ENCODE measurements at regions not wholly inside any gene's neighbourhood (a gene's known extent, or its start where the extent isn't known, plus 50 kb on each side); places are given as distances from the start of the nearest gene placed in this dataset.

- TF ChIP-seq TEAD4 (IDR thresholded peaks at IDR 0.05), result no peak
- no peak for TF ChIP-seq FOXM1 (IDR thresholded peaks at IDR 0.05; ENCODE audit: borderline replicate concordance, low read depth)
- TF ChIP-seq YY1 (IDR thresholded peaks at IDR 0.05; ENCODE audit: low read depth), result no peak
- TF ChIP-seq EGR1 (IDR thresholded peaks at IDR 0.05), result no peak
- no peak for TF ChIP-seq CREB1 (IDR thresholded peaks at IDR 0.05; ENCODE audit: low read depth)
- no peak for TF ChIP-seq ZBTB7A (IDR thresholded peaks at IDR 0.05; ENCODE audit: low read depth)
- TF ChIP-seq TAF1 (IDR thresholded peaks at IDR 0.05; ENCODE audit: low read depth), result no peak
- no peak for TF ChIP-seq CEBPB (IDR thresholded peaks at IDR 0.05)
- no peak for TF ChIP-seq EP300 (IDR thresholded peaks at IDR 0.05; ENCODE audit: borderline replicate concordance)
- no peak for TF ChIP-seq REST (IDR thresholded peaks at IDR 0.05; ENCODE audit: low read depth)
- no peak for TF ChIP-seq RAD21 (IDR thresholded peaks at IDR 0.05; ENCODE audit: low read depth)
- no peak for TF ChIP-seq USF1 (IDR thresholded peaks at IDR 0.05)
- no peak for TF ChIP-seq TCF12 (IDR thresholded peaks at IDR 0.05; ENCODE audit: low read depth)
- no peak for TF ChIP-seq NFIC (IDR thresholded peaks at IDR 0.05)
- no peak for TF ChIP-seq MAX (IDR thresholded peaks at IDR 0.05)
Observed at GRCh38 chr11:95595973-95596489, 193.6 kb downstream of the FAM76B start.

- no peak for TF ChIP-seq CEBPB (IDR thresholded peaks at IDR 0.05)
- TF ChIP-seq REST (IDR thresholded peaks at IDR 0.05; ENCODE audit: low read depth), result no peak
- TF ChIP-seq TAF1 (IDR thresholded peaks at IDR 0.05; ENCODE audit: low read depth), result no peak
- TF ChIP-seq USF1 (IDR thresholded peaks at IDR 0.05), result no peak
- TF ChIP-seq TCF12 (IDR thresholded peaks at IDR 0.05; ENCODE audit: low read depth), result no peak
- TF ChIP-seq CREB1 (IDR thresholded peaks at IDR 0.05; ENCODE audit: low read depth), result no peak
- no peak for TF ChIP-seq NFIC (IDR thresholded peaks at IDR 0.05)
- TF ChIP-seq TEAD4 (IDR thresholded peaks at IDR 0.05), result no peak
- no peak for TF ChIP-seq RAD21 (IDR thresholded peaks at IDR 0.05; ENCODE audit: low read depth)
- TF ChIP-seq MAX (IDR thresholded peaks at IDR 0.05), result no peak
- no peak for TF ChIP-seq ZBTB7A (IDR thresholded peaks at IDR 0.05; ENCODE audit: low read depth)
Observed at GRCh38 chr11:95595541-95595940, 194.0 kb downstream of the FAM76B start.

- no peak for TF ChIP-seq TEAD4 (IDR thresholded peaks at IDR 0.05)
Observed at GRCh38 chr11:95593111-95593510, 196.5 kb downstream of the FAM76B start.

- no peak for TF ChIP-seq YY1 (IDR thresholded peaks at IDR 0.05; ENCODE audit: low read depth)
- no peak for TF ChIP-seq USF1 (IDR thresholded peaks at IDR 0.05)
- TF ChIP-seq TAF1 (IDR thresholded peaks at IDR 0.05; ENCODE audit: low read depth), result no peak
- TF ChIP-seq CREB1 (IDR thresholded peaks at IDR 0.05; ENCODE audit: low read depth), result no peak
- no peak for TF ChIP-seq EP300 (IDR thresholded peaks at IDR 0.05; ENCODE audit: borderline replicate concordance)
- no peak for TF ChIP-seq TEAD4 (IDR thresholded peaks at IDR 0.05)
Observed at GRCh38 chr11:95592471-95592870, 197.1 kb downstream of the FAM76B start.

GRCh38 chr11:95589893-95590612, 199.5 kb downstream of the FAM76B start:
- no peak for TF ChIP-seq USF1 (IDR thresholded peaks at IDR 0.05)
- TF ChIP-seq EGR1 (IDR thresholded peaks at IDR 0.05), result no peak
- TF ChIP-seq YY1 (IDR thresholded peaks at IDR 0.05; ENCODE audit: low read depth), result no peak
- TF ChIP-seq EP300 (IDR thresholded peaks at IDR 0.05; ENCODE audit: borderline replicate concordance), result no peak
- TF ChIP-seq CREB1 (IDR thresholded peaks at IDR 0.05; ENCODE audit: low read depth), result no peak
- no peak for TF ChIP-seq FOXM1 (IDR thresholded peaks at IDR 0.05; ENCODE audit: borderline replicate concordance, low read depth)
- no peak for TF ChIP-seq TCF12 (IDR thresholded peaks at IDR 0.05; ENCODE audit: low read depth)
- no peak for TF ChIP-seq MAX (IDR thresholded peaks at IDR 0.05)
